Mesendoderm (in vitro differentiated cells): ENCODE measurements at regions not wholly inside any gene's neighbourhood (a gene's known extent, or its start where the extent isn't known, plus 50 kb on each side); places are given as distances from the start of the nearest gene placed in this dataset.

Experiments
- DNase-seq: peaks from one replicate; pipeline ENCODE4 v3.0.0; 2013
- H2AK5ac ChIP-seq: 2 replicates; pipeline ENCODE4 v1.6.1; 2013; ENCODE audit warnings: low read length, inconsistent platforms
- H2BK120ac ChIP-seq: 2 replicates; pipeline ENCODE4 v1.6.1; 2013; ENCODE audit warnings: low read depth, mild to moderate bottlenecking, low read length, moderate library complexity, mixed read lengths
- H2BK15ac ChIP-seq: replicated peaks from 2 replicates; pipeline ENCODE4 v1.6.1; 2013; ENCODE audit warnings: low read depth, mild to moderate bottlenecking, moderate library complexity
- H2BK5ac ChIP-seq: 2 replicates; pipeline ENCODE4 v1.6.1; 2013; ENCODE audit warnings: low read length, inconsistent platforms
- H3K18ac ChIP-seq: 2 replicates; pipeline ENCODE4 v1.6.1; 2013; ENCODE audit warnings: mild to moderate bottlenecking, low read length, mixed read lengths
- H3K23ac ChIP-seq: one replicate; pipeline ENCODE4 v1.6.1; 2013; ENCODE audit warnings: low read length
- H3K27ac ChIP-seq: 2 replicates; pipeline ENCODE4 v1.5.1; 2013; ENCODE audit warnings: low read depth, mild to moderate bottlenecking, inconsistent platforms, low read length, moderate library complexity
- H3K27me3 ChIP-seq: 2 replicates; pipeline ENCODE4 v1.6.1; 2013; ENCODE audit warnings: low read length, control low read depth, mild to moderate bottlenecking, inconsistent platforms; ENCODE audit not compliant: insufficient read depth, poor library complexity
- H3K36me3 ChIP-seq: 2 replicates; pipeline ENCODE4 v1.6.1; 2013; ENCODE audit warnings: low read length, inconsistent platforms; ENCODE audit not compliant: control insufficient read depth, insufficient read depth
- H3K4ac ChIP-seq: one replicate; pipeline ENCODE4 v1.6.1; 2013; ENCODE audit warnings: low read depth, mild to moderate bottlenecking, low read length, moderate library complexity
- H3K4me1 ChIP-seq: 2 replicates; pipeline ENCODE4 v1.6.1; 2013; ENCODE audit warnings: low read depth, low read length, inconsistent platforms; ENCODE audit not compliant: control insufficient read depth
- H3K4me2 ChIP-seq: 2 replicates; pipeline ENCODE4 v1.6.1; 2013; ENCODE audit warnings: low read length
- H3K4me3 ChIP-seq: 2 replicates; pipeline ENCODE4 v1.5.1; 2013; ENCODE audit warnings: mild to moderate bottlenecking, low read length
- H3K56ac ChIP-seq: one replicate; pipeline ENCODE4 v1.6.1; 2013; ENCODE audit warnings: low read length
- H3K79me1 ChIP-seq: 2 replicates; pipeline ENCODE4 v1.6.1; 2013; ENCODE audit warnings: low read length, inconsistent platforms
- H3K79me2 ChIP-seq: 2 replicates; pipeline ENCODE4 v1.6.1; 2013; ENCODE audit warnings: mild to moderate bottlenecking, low read length; ENCODE audit not compliant: control insufficient read depth, insufficient read depth
- H3K9ac ChIP-seq: 2 replicates; pipeline ENCODE4 v1.6.1; 2013; ENCODE audit warnings: low read length, inconsistent platforms
- H4K5ac ChIP-seq: one replicate; pipeline ENCODE4 v1.6.1; 2013; ENCODE audit warnings: low read length
- H4K8ac ChIP-seq: one replicate; pipeline ENCODE4 v1.6.1; 2013; ENCODE audit warnings: low read depth, mild to moderate bottlenecking, control low read depth, low read length, moderate library complexity
- WGBS: extraction: QIAGEN DNeasy Blood & Tissue Kit; methylation state at CpG from one replicate; pipeline ENCODE4 v1.1.7; 2013; ENCODE audit warnings: low lambda C conversion rate, missing lambda C conversion rate; ENCODE audit not compliant: insufficient coverage; ENCODE audit errors: extremely low coverage; 5-methylcytosine and 5-hydroxymethylcytosine counted together

DNA sequence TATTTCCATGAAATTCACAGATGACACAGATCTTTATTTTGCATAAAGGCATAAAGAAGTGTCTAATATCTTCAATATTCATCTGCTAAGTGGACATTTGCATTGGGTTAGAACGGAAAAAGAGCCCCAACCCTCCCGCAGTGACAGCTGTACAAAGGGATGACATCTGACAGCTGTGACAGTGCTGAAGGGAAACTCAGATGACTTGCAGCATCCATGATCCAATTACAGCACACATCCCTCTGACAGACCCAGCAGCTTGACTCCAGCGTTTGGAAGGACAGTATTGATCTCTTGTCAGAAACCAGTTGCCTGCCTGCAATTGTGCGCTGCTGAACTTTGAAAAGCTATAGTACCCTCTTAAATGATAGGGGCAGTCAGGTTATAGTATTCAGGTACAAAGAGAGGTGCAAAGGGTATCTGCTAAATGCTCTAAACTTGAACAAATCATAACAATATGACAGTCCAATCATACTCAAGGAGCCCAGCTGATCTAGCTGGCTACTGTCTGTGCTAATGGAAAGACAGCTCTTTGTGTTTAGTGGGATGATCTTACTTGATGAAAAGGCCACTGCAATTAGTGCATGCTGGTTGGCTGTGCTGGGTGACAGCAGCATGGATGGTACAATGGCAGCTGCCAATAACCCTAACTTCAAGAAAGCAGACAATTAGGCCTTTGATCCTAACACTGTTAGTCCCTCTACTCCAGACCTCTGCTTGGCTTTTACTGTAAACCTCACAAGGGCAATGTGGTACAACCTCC lies 599.2 kb downstream of the NR4A2 start:
- H3K27ac ChIP-seq, result no peak overlapping the region
- H4K5ac ChIP-seq, result no peak overlapping the region
- no peaks in the 10 kb centered on the region for H3K79me2 ChIP-seq
- no peak overlapping the region for H3K9ac ChIP-seq
- no peak overlapping the region for H3K4ac ChIP-seq
- no peak overlapping the region for H2BK120ac ChIP-seq
- H3K27me3 ChIP-seq, result no peaks in the 10 kb centered on the region
- H3K36me3 ChIP-seq, result no peaks in the 10 kb centered on the region
- WGBS, result no CpG with 5 or more reads among the region's 4 CpGs
- H2BK15ac ChIP-seq, result no peak overlapping the region
- H3K4me3 ChIP-seq, result no peak overlapping the region
- H3K4me2 ChIP-seq, result no peak overlapping the region
- no peak overlapping the region for H2AK5ac ChIP-seq
- H3K18ac ChIP-seq, result no peak overlapping the region
- no peak overlapping the region for H3K23ac ChIP-seq
- no peak for DNase-seq
- no peaks in the 10 kb centered on the region for H3K4me1 ChIP-seq
- H4K8ac ChIP-seq, result no peak overlapping the region
- H3K79me1 ChIP-seq, result no peaks in the 10 kb centered on the region
- no peak overlapping the region for H3K56ac ChIP-seq
- H2BK5ac ChIP-seq, result no peak overlapping the region

DNA sequence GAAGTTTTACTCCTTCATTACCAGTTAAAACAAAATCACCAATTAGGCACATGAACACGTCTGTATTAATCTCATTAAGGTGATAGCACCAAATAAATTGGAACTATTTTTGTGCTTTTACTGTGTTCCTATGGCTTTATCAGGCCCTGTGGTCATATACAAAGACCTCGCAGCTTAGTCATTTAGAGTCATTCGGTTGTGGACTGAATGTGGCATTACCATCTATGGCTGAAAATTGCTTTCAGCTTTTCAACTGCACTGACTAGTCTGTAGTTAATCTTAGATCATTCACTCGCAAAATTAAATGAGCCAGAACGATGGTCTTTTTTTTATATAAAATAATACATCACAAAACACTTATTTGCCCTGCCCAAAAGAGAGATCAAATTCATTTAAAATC lies 601.7 kb downstream of the NR4A2 start:
- Histone ChIP-seq H3K79me2 (no peaks in the 10 kb centered on the region), H2BK15ac (no peak overlapping the region), H3K27me3 (no peaks in the 10 kb centered on the region), H2BK120ac (no peak overlapping the region), H3K56ac (no peak overlapping the region), H3K36me3 (no peaks in the 10 kb centered on the region), H3K23ac (no peak overlapping the region), H2BK5ac (no peak overlapping the region), H3K18ac (no peak overlapping the region), H4K5ac (no peak overlapping the region), H3K4me2 (no peak overlapping the region), H3K4ac (no peak overlapping the region), H4K8ac (no peak overlapping the region), H3K9ac (no peak overlapping the region), H3K79me1 (no peaks in the 10 kb centered on the region), H3K4me3 (no peak overlapping the region), H2AK5ac (no peak overlapping the region), H3K27ac (no peak overlapping the region), H3K4me1 (peaks cover 2% of the 10 kb centered on the region)
- WGBS, result no CpG with 5 or more reads among the region's 5 CpGs
- DNase-seq, result no peak

DNA sequence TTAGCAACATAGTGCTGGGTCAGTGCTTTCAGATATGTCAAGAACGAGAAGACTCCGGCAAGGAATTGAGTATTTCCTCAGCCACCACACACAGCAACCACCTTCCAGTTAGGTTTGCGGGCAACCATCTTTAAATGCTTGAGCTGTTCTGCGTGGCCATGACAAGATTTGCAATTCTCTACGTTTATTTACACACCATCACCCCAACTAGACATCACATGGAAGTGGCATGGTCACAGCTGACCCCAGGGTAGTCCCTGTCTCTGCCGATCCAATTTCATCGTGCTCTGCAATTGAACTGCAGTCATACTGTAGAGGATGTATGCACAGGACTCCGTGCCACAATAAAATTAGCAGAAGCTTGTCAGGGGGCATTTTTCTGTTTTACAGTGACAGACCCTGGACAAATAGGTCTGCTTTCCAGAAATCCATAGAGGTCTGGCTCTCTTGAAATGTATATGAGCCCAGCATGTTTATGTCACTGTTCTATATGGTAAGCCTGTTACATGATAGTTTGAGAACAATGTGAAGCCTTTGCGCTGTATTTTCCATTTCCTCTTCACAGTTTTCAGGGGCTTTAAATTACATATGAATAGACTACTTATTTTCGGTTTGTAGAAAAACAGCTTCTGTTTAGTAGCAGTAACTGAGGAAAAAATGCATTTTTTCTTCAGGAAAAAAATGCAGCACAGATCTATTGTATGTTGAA lies 605.2 kb downstream of the NR4A2 start:
- Histone ChIP-seq H3K27me3 (no peaks in the 10 kb centered on the region), H3K23ac (no peak overlapping the region), H3K36me3 (no peaks in the 10 kb centered on the region), H3K4me2 (peak overlapping the region; percentile 14), H3K4me1 (peaks cover 2% of the 10 kb centered on the region), H2BK120ac (no peak overlapping the region), H4K5ac (no peak overlapping the region), H3K4ac (no peak overlapping the region), H2BK15ac (no peak overlapping the region), H3K18ac (peak overlapping the region; percentile 47), H3K27ac (no peak overlapping the region), H2AK5ac (no peak overlapping the region), H4K8ac (no peak overlapping the region), H3K4me3 (no peak overlapping the region), H2BK5ac (no peak overlapping the region), H3K56ac (peak overlapping the region; percentile 38), H3K79me1 (no peaks in the 10 kb centered on the region), H3K9ac (no peak overlapping the region), H3K79me2 (no peaks in the 10 kb centered on the region)
- no CpG with 5 or more reads among the region's 10 CpGs for WGBS
- peak; percentile 28 for DNase-seq

DNA sequence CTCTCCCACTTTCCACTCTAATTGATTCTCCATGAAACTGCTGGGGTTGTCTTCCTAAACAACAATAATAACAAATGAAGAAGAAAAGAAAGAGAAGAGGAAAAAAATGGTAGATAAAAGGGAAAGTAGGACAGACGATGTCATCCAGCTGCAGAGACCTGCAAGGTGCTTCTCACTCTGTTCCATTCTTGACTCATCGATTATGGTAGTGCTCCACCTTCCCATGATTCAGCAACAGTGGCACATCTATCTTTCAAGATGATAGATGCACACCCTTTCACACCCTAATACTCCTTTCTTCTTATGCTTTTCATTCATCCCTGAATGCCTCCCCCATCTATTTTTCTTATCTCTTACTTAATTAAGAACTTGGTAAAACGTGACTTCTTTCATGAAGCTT lies 610.2 kb downstream of the NR4A2 start:
- WGBS, result no CpG with 5 or more reads among the region's 3 CpGs
- no peak overlapping the region for H4K5ac ChIP-seq

DNA sequence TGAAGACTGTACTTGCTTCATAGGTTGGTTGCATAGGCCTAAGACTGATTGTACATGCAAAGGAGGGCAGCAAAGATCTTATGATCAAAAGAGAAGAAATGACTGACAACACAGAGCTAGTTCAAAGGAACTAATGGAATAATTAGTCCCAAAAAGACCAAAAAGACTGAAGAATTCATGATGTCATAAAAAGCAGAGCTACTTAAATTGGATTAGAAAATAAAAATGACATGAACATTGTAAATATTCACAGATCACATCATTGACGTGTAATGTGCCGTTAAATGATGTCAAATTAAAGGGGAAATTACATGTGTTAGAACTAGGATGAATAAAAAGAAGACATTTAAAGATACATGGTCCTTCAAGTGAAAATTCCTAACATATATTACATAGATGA lies 616.8 kb downstream of the NR4A2 start:
- no peak overlapping the region for H3K4me2 ChIP-seq
- WGBS, result no CpG with 5 or more reads among the region's 2 CpGs
- no peak overlapping the region for H2BK15ac ChIP-seq
- H3K79me1 ChIP-seq, result no peaks in the 10 kb centered on the region
- no peak overlapping the region for H2AK5ac ChIP-seq
- no peaks in the 10 kb centered on the region for H3K27me3 ChIP-seq
- DNase-seq, result no peak
- H4K5ac ChIP-seq, result no peak overlapping the region
- H3K56ac ChIP-seq, result no peak overlapping the region
- H3K18ac ChIP-seq, result no peak overlapping the region
- no peak overlapping the region for H3K9ac ChIP-seq
- no peak overlapping the region for H4K8ac ChIP-seq
- H3K27ac ChIP-seq, result no peak overlapping the region
- no peak overlapping the region for H2BK120ac ChIP-seq
- no peaks in the 10 kb centered on the region for H3K4me1 ChIP-seq
- H2BK5ac ChIP-seq, result no peak overlapping the region
- no peaks in the 10 kb centered on the region for H3K79me2 ChIP-seq
- no peak overlapping the region for H3K4me3 ChIP-seq
- H3K23ac ChIP-seq, result no peak overlapping the region
- H3K4ac ChIP-seq, result no peak overlapping the region
- no peaks in the 10 kb centered on the region for H3K36me3 ChIP-seq

More for the DNA sequence above, 610.2 kb downstream of the NR4A2 start:
- H3K4me1 ChIP-seq, result peaks cover 2% of the 10 kb centered on the region
- no peak overlapping the region for H3K56ac ChIP-seq
- H2BK120ac ChIP-seq, result no peak overlapping the region
- no peak for DNase-seq
- H3K9ac ChIP-seq, result no peak overlapping the region
- H3K4ac ChIP-seq, result no peak overlapping the region
- no peak overlapping the region for H2BK15ac ChIP-seq
- no peaks in the 10 kb centered on the region for H3K79me1 ChIP-seq
- no peaks in the 10 kb centered on the region for H3K79me2 ChIP-seq
- no peak overlapping the region for H2BK5ac ChIP-seq
- H3K27me3 ChIP-seq, result no peaks in the 10 kb centered on the region
- no peak overlapping the region for H4K8ac ChIP-seq
- no peak overlapping the region for H3K23ac ChIP-seq
- H3K4me3 ChIP-seq, result no peak overlapping the region
- no peak overlapping the region for H3K18ac ChIP-seq
- no peak overlapping the region for H3K4me2 ChIP-seq
- H3K36me3 ChIP-seq, result no peaks in the 10 kb centered on the region
- no peak overlapping the region for H3K27ac ChIP-seq
- H2AK5ac ChIP-seq, result no peak overlapping the region
